ENCODE measurements at regions not wholly inside any gene's neighbourhood (a gene's known extent, or its start where the extent isn't known, plus 50 kb on each side); places are given as distances from the start of the nearest gene placed in this dataset.
"Not testable (repeated sequence)": the region's sequence is repeated elsewhere in the genome, so short reads cannot be mapped to it uniquely, and the experiment has no call there.

- TF ChIP-seq, protein P1, sequence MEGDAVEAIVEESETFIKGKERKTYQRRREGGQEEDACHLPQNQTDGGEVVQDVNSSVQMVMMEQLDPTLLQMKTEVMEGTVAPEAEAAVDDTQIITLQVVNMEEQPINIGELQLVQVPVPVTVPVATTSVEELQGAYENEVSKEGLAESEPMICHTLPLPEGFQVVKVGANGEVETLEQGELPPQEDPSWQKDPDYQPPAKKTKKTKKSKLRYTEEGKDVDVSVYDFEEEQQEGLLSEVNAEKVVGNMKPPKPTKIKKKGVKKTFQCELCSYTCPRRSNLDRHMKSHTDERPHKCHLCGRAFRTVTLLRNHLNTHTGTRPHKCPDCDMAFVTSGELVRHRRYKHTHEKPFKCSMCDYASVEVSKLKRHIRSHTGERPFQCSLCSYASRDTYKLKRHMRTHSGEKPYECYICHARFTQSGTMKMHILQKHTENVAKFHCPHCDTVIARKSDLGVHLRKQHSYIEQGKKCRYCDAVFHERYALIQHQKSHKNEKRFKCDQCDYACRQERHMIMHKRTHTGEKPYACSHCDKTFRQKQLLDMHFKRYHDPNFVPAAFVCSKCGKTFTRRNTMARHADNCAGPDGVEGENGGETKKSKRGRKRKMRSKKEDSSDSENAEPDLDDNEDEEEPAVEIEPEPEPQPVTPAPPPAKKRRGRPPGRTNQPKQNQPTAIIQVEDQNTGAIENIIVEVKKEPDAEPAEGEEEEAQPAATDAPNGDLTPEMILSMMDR (IDR thresholded peaks at IDR 0.05; ENCODE audit: insufficient read depth, missing control alignments) = no peak
- FAIRE-seq (no peak), DNase-seq (ENCODE audit: insufficient read length, low spot score) (no peak)
Measured at GRCh38 chr14:52175982-52176502, 91.5 kb upstream of the PTGDR start.

DNA sequence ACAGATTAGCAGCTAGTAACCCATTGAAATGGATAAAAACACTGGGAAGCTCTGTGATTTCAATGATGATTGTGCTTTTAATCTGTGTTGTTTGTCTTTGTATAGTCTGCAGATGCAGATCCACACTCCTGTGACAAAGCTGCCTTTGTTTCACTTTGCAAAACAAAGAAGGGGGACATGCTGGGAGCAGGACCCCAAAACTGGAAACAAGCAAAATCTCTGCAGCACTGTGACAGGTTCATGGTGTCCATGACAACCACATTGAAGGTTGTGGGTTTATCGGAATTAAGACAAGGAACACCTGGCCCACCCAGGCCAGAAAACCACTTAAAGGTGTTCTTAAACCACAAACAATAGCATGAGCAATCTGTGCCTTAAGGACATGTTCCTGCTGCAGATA, 95.6 kb upstream of the PTGDR start:
- FAIRE-seq; DNase-seq (ENCODE audit: insufficient read length, low spot score): not testable (repeated sequence)

GRCh38 chr14:52166822-52167221, 98.0 kb upstream of the NID2 start:
- TF ChIP-seq, protein P1 (IDR thresholded peaks at IDR 0.05; ENCODE audit: insufficient read depth, missing control alignments) = no peak
- FAIRE-seq (no peak), DNase-seq (ENCODE audit: insufficient read length, low spot score) (no peak)

DNA sequence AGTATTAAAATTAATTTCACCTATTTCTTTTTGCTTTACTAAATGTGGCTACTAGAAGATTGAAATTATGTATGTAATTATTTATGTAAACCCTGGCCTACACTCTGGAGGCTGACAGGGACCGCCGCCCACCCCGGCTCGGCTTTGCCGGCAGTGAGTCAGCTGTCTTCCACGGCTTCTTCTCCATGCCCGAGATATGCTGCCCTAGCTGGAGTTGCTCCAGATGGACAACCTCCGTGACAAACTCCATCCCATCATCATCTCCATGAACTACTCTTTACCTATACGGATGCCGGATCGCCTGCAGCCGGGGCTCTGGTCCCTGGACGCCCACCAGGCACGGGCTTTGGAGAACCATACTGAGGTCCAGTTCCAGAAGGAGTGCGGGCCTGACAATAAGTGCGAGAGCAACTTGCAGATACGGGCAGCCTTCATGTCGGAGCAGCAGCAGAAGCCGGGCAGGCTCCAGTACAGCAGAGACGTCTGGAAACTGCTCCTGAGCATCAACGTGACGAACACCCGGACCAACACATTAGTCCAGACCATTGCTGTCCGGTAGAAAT, 86.9 kb upstream of the NID2 start:
- TF ChIP-seq, protein P1 (IDR thresholded peaks at IDR 0.05; ENCODE audit: insufficient read depth, missing control alignments) = no peak
- FAIRE-seq (no peak), DNase-seq (ENCODE audit: insufficient read length, low spot score) (no peak)

DNA sequence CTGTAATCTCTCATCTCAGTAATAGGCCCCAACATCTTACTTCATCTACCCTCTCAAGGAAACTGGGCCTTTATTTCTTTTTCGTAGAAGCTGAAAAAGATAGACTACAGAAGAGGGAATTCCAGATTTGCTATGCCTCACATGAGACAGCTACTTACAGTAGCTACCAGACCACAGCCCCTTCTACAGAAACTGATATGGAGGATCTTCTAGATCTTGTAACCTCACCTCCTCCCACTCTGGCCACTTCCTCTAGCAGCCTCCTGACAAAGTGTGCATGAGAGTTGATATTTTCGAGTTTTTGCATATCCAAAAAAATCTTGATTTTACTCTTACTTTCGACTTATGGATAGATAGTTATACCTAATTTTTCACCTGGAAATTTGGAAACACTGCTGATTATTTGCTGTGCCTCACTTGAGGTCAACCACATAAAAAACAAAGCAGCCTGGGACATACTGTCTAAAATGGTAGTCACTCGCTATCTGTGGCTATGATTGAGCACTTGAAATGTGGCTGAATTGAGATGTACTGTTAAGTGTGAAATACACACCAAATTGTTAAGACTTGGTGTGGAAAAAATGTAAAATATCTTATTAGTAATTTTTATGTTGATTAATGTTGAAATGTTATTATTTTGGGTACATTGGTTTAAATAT, 86.3 kb upstream of the NID2 start:
- TF ChIP-seq, protein P1 (IDR thresholded peaks at IDR 0.05; ENCODE audit: insufficient read depth, missing control alignments) = no peak
- FAIRE-seq (no peak), DNase-seq (ENCODE audit: insufficient read length, low spot score) (no peak)

DNA sequence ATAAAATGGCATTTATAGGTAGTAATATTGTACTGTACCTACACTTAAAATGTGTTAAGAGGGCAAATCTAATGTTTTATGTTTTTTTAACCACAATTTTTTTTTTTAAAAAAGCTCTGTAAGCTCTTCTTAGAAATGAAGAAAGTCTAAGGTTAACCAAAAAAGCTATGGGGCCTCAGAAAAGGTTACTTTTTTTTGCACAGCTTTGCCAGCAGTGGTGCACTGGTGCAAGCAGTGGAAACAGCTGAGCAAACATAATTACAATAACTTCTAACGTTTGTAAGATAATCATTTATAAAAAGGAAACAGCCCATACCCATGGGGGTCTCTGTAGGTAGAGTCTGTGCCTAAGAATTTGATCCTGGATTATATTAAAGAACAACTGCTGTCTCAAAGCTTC, 85.1 kb upstream of the NID2 start:
- FAIRE-seq = no peak
- DNase-seq (ENCODE audit: insufficient read length, low spot score) = no peak
- TF ChIP-seq, protein P1 (IDR thresholded peaks at IDR 0.05; ENCODE audit: insufficient read depth, missing control alignments) = no peak

DNA sequence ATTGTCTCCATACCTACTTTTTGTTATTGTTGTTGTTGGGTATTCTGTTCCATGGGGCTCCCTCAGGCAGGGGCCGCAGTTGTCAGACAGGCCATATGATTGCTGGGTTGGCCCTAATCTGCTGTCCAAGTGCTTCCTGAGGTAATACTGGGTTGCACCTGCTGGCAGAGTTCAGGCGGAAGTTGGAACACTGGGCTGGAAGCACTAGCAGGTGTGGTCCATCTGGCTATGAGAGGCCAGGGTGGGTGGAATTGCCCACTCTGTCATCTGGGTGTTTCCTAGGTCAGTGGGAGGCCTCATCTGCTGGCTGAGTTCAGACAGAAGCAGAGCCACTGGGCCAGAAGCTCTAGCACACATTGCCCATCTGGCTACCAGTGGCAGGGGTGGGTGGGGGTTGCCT, 81.3 kb upstream of the NID2 start:
- FAIRE-seq (no peak), DNase-seq (ENCODE audit: insufficient read length, low spot score) (no peak)
- TF ChIP-seq, protein P1 (IDR thresholded peaks at IDR 0.05; ENCODE audit: insufficient read depth, missing control alignments) = no peak

Data from D721Med (cell line).